GM19463 (cell line): ENCODE measurements at regions not wholly inside any gene's neighbourhood (a gene's known extent, or its start where the extent isn't known, plus 50 kb on each side); places are given as distances from the start of the nearest gene placed in this dataset.
A peak's percentile ranks its signal among the peaks of the same experiment; 100 is the strongest.
"Not testable (repeated sequence)": the region's sequence is repeated elsewhere in the genome, so short reads cannot be mapped to it uniquely, and the experiment has no call there.

Experiments
- ATAC-seq: cut with Tn5 transposase; IDR thresholded peaks from one replicate; pipeline ENCODE4 v1.9.1; 2021; ENCODE audit warnings: mild to moderate bottlenecking, moderate library complexity; ENCODE audit not compliant: unreplicated experiment

DNA sequence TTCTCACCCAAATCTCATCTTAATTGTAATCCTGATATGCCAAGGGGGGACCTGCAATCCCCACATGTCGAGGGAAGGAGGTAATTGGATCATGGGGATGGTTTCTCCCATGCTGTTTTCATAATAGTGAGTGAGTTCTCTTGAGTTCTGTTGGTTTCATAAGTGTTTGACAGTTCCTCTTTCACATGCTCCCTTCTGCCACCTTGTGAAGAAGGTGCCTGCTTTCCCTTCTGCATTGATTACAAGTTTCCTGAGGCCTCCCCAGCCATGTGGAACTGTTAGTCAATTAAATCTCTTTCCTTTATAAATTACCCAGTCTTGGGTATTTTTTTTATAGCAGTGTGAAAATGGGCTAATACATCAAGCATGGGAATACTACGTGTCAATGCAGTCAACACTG, 925.0 kb upstream of the MAN1A1 start:
- peak; percentile 84 for ATAC-seq

DNA sequence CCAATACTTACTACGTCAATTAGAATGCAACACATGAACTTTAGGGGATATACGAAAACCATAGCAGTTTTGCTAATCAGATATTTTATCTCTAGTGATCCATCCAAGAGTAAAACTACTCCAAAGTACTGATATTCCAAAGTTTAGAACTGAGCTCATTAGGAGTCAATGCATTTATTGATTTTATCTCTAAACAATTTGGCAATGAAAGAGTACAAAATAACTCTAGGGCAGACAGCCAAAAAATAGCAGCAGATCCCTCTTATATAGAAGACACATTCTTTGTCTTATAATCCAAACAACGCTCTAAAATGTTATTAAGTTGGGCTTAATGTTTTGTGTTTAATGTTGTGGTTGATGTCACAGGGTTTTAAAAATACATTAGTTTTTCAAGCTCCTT, 923.9 kb upstream of the MAN1A1 start:
- no peak for ATAC-seq

DNA sequence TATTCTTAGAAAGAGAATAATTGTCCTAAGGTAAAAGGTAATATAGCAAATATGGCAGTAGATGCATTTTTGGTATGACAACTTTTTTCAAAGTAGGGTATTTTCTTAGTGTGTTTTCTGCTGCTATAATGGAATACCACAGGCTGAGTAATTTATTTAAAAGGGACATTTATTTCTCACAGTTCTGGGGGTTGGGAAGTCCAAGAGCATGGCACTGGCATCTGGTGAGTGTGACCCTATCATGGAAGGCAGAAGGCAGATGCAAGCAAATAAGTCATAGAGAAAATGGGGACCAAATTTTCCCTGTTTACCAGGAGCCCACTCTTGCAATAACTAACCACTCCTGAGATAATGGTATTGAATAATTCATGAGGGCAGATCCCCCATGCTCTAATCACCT, 922.5 kb upstream of the MAN1A1 start:
- no peak for ATAC-seq

DNA sequence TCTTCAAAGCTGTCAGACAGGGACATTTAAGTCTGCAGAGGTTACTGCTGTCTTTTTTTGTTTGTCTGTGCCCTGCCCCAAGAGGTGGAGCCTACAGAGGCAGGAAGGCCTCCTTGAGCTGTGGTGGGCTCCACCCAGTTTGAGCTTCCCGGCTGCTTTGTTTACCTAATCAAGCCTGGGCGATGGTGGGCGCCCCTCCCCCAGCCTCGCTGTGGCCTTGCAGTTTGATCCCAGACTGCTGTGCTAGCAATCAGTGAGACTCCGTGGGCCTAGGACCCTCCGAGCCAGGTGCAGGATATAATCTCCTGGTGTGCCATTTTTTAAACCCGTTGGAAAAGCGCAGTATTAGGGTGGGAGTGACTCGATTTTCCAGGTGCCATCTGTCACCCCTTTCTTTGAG, 918.7 kb upstream of the MAN1A1 start:
- not testable (repeated sequence) for ATAC-seq

DNA sequence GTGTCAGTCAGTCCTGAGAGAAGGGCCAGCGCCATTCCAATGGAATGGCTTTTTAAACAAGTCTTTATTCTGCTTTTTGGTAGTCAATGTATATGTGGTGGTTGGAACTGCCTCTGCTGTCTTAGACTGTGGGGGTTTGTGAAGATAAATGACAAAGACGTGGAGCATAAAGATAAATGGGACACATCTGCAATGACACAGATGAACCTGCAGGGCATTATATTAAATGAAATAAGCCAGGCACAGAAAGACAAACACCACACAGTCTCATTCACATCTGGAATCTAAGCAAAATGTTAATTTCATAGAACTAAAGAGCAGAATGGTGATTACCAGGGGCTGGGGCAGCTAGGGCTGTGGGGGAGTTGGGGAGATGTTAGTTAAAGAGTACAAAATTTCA, 912.8 kb upstream of the MAN1A1 start:
- no peak for ATAC-seq

DNA sequence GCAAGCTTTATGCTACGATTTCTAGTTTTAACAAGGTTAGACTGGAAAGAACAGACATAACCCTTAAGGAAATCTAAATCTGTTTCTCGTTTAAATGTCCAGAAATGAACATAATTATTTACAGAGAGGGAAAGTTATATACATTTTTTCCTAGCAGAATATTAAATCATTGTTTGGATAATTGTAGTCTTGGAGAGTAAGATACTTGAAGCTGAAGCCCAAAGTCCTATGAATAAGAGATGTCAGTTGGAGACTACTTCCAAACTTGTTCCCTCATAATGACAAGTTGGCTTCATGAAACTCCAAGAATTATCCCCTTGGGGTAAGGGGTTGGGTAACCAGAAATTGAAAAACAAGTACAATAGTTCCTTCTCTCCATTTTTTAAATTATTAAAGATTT, 911.1 kb upstream of the MAN1A1 start:
- ATAC-seq = no peak

DNA sequence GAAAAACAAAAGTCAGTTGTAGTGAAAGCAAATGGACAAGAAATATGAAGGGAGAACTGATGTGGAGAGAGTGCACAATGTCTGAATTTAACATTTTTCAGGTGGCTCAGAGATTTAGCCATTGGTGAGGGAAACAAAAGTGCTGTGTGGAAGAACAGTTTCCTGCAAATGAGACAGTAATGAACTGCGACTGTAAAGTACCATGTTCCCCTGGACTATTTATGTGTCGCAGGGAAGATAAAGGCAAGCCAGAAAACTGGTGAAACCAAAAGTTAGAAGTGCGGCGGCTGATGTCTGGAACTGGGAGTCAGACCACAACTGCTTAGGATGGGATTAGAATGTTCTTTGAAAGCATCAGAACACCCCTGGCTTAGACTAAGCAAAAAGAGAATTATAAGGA, 905.1 kb upstream of the MAN1A1 start:
- no peak for ATAC-seq

DNA sequence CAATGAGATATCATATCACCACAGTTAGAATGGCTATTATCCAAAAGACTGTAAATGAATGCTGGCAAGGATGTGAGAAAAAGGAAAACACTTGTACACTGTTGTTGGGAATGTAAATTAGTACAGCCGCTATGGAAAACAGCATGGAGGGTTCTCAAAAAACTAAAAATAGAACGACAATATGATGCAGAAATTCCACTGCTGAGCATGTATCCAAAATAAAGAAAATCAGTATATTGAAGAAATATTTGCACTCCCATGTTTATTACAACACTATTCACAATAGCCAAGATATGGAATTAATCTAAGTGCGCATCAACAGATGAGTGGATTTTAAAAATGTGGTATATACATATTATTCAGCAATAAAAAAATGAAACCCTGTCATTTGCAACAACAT, 898.9 kb upstream of the MAN1A1 start:
- no peak for ATAC-seq

DNA sequence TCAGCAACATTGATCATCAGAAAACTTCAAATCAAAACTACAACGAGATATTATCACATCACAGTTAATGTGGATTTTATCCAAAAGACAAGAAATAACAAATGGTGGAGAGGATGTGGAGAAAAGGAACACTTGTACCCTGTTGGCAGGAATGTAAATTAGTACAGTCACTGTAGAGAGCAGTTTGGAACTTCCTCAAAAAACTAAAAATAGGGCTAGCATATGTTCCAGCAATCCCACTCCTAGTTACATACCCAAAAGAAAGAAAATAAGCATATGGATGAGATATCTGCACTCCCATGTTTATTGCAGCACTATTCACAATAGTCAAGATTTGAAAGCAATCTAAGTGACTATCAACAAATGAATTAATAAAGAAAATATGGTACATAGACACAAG, 887.7 kb upstream of the MAN1A1 start:
- ATAC-seq = no peak

DNA sequence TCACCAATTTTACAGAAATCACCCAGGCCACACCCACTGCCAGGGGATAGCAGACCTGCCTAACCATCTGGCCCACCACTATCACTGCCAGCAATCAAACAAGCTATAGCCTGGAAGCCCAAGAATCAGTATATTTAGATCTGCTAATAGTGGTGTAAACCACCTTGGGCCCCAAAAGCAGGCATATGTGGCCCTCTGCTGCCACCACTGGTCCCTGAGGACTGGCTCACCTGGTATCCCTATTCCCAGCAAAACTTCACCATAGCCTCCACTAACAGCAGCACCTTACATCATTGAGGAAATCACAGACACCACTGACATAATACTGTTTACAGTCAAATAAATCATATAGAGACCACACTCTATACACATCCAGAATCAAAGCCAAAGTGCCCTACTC, 880.4 kb upstream of the MAN1A1 start:
- ATAC-seq = no peak

DNA sequence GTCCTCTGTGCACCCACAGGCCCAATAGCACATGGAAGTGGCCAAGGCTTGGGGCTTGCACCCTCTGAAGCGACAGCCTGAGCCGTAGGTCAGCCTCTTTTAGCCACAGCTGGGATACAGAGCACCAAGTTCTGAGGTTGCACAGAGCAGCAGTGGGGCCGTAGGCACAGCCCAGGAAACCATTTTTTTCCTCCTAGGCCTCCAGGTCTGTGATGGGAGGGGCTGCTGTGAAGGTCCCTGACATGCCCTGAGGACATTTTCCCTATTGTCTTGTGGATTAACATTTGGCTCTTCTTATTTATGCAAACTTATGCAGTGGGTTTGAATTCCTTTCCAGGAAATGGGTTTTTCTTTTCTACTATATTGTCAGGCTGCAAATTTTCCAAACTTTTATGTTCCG, 878.7 kb upstream of the MAN1A1 start:
- ATAC-seq = no peak

DNA sequence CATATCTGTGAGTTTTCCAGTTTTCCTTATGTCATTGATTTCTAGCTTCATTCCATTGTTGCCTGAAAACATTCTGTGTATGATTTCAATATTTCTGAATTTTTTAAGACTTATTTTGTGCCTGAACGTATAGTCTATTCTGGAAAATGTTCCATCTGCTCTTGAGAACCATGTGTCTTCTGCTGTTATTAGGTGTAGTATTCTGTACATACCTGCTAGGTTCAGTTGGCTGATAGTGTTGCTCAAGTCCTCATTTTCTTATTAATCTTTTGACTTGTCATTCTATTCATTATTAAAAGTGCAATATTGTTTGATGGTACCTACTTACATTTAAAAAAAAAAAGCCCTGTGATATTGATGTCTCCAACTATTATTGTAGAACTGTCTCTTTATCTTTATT, 869.8 kb upstream of the MAN1A1 start:
- no peak for ATAC-seq

DNA sequence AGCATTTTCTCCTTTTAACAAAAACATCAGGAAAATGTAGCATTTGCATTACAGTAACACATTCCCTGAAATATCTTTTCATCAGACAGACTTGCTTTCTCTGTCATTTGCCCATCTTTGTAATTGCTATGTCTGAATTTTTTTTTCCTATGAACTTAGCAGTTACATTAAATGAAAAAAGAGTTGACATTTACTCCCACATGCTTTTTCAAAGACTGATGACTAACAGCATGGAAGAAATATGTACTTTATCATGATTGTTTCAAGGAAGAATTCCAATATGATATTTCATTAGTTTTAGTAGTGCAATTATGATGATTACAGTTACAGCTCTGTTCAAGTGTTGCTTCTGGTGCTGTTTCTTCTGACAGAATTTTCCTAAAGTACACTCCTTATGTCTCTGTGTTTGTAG, 864.5 kb upstream of the MAN1A1 start:
- ATAC-seq = no peak

DNA sequence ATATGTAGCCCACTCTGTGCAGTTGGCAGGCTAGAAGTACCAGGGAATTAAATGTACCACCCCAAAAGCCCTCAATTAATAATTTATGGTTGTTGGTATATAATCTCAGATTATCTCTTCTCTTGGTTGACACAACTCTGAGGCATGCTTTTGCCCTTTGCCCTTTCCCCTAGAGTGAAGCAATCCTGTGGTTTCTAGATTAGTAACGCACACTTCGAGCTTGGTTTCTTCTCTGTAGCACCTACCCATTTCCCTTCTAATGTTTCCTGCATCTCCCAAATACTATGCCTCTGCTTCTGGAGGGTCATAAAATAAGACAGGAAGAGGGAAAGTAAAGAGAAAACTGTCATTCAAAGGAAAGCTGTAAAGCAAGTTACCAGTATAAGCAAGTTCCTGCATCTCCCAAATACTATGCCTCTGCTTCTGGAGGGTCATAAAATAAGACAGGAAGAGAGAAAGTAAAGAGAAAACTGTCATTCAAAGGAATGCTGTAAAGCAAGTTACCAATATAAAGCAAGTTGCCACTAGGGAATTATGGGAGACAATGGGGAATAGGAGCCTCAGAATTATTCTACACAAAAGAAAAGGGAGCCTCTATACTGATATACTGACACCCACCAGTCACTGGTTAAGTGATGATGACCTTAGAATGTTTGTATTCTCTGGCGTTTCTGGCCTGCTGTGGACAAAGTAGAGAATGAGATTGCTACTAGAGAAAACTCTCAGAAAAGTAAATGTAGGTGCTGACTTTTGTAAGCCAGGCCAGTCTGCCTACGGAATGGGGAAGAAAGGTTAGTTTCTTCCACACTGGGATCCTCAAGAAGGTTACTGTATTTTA, 862.6 kb upstream of the MAN1A1 start:
- ATAC-seq = peak; percentile 38

DNA sequence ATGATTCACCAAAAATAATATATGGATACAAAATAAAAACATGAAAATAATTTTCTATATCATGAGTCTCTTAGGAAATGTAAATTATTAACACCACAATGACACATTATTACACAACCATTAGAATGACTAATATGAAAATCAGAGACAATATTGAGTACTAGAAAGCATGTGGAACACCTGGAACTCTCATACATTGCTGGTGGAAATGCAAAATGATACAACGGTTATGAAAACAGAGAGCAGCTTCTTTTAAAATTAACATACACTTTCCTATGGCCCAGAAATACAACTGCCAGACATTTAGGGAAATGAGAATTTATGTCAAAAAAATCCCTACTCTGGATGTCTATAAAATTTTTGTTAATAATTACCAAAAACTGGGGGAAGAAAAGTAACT, 853.3 kb upstream of the MAN1A1 start:
- ATAC-seq = no peak

DNA sequence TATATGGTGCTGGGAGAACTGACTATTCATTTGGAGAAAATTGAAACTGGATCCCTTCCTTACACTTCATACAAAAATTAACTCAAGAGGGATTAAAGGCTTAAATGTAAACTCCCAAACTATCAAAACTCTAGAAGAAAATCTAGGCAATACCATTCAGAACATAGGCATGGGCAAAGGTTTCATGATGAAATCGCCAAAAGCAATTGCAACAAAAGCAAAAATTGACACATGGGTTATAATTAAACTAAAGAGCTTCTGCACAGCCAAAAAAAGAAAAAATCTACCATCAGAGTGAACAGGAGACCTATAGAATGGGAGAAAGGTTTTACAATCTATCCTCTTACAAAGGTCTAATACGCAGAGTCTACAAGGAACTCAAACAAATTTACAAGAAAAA, 851.3 kb upstream of the MAN1A1 start:
- no peak for ATAC-seq

DNA sequence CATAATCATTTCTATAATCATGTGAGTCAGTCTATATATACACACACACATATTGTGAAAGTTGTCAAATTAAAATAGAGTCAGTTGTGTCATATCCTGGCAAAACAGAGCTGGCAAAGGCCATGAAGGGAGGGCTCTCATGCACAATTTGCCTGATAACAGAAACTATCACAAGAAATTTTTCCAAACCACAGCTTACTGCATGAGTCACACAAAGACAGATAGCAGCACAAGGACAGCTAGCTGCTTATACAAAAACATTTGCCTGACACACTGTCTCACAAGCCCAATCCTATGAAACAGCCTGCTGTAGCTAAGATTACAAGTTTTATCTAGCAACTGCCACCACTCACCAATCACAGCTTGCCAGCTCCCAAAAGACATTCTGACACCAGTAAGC, 848.5 kb upstream of the MAN1A1 start:
- ATAC-seq = no peak

DNA sequence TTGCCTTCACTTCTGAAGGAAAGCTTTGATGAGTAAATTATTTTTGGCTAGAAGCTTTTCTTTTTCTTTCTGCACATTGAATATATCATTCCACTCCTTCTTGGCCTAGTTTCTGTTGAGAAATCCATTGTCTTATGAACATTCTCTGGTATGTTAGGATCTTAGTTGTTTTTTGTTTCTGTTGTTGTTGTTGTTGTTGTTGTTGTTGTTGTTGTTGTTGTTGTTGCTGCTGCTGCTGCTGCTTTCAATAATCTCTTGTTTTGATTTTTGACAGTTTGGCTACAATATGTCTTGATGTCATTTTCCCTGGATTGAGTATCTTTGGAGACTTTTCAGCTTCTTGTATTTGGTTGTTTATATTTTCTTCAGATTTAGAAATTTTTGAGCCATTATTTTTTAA, 836.5 kb upstream of the MAN1A1 start:
- no peak for ATAC-seq

DNA sequence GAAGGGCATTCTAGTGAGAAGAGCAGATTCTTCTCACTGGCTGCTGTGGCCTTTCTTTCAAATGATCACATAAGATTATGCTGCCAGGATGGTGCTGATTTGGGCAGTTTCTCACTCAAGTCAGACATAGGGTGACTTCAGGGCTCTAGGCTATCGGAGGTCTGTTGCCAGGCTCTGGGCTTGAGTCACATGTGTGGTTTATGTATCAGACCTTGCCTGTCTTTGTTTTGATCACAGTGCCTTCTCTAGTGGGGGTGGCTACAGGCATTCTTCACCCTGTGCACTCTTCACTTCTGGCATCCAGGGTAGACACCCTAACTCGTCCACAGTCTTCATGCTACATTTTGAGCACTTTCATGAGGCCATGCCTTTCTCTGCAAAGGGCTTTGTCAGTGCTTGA, 823.7 kb upstream of the MAN1A1 start:
- no peak for ATAC-seq

DNA sequence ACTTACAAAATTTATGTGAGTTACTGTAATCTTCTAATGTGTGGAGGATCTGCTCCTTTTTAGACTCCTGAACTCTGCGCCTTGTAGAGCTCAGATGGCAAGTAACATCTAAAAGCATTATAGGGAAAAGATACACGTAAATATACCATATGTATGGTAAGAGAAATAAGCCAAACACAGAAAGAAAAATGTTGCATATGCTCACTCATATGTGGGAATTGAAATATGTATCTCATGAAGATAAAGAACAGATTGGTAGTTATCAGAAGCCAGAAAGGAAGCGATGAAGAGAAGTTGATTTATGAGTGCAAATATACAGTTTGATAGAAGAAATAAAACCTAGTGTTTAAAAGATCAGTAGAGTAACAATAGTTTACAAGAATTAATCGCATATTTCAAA, 815.0 kb upstream of the MAN1A1 start:
- ATAC-seq = no peak

DNA sequence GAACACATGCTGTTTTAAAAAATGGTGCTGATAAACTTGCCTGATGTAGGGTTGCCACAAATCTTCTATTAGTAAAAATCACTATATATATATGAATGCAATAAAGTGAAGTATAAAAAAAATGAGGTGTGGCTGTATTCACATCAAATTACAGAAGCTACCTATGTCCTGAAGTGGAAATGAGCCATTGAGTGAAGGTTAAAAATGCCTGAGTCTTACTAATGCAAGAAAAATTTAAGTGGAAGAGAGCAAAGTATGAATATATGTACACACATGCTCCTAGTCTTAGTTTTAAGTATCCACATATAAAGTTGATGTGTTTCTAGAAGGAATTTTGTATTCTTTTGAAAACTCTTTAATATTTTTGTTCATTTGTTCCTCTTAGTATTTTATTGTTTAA, 808.3 kb upstream of the MAN1A1 start:
- no peak for ATAC-seq

DNA sequence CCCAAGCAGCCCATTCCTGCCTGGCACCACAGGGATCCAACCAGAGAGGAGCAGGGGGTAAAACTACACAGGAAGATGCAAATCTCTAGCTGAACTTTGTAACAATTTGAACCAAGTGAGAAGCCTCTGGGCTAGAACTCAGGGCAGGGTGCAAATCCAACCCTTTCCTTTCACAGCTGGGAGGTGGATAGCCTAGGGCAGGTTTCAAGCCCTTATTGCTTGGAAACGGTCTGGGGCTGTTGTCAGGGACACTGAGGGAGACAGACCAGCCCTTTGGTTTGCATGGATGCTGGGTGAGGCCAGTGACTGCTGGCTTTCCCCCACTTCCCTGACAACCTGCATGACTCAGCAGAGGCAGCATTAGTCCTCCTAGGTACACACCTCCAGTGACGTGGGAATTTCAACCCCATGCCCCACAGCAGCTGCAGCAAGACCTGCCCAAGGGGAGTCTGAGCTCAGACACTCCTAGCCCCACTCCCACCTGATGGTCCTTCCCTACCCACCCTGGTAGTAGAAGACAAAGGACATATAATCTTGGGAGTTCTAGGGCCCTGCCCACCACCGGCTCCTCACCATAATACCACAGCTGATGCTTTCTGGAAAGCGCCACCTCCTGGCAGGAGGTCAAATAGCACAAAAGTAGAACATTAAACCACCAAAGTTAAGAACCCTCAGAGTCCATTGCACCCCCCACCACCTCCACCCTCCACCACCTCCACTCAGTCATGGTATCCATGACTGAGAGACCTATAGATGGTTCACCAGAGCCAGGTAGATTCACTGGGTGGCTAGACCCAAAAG, 797.7 kb upstream of the MAN1A1 start:
- no peak for ATAC-seq
